Gastroesophageal sphincter (tissue), 3 donors: ENCODE measurements at regions not wholly inside any gene's neighbourhood (a gene's known extent, or its start where the extent isn't known, plus 50 kb on each side); places are given as distances from the start of the nearest gene placed in this dataset.

Experiments used
- EP300 ChIP-seq: sonication (generic); formaldehyde crosslinking; IDR thresholded peaks from one replicate; pipeline ENCODE4 v1.6.1; 2017; ENCODE audit warnings: antibody characterized with exemption, mild to moderate bottlenecking
- POLR2A ChIP-seq, 2 donors: fragments of 450-650 bp; IDR thresholded peaks; one replicate each; pipeline ENCODE4 v1.6.1; 2017; ENCODE audit warnings: antibody characterized with exemption in 2 of 2, mild to moderate bottlenecking in 2 of 2, moderate library complexity in 1 of 2
- TF ChIP-seq, protein P1 (sequence below), 4 experiments: fragments of 200-600 bp in 2 of 4; fragments of 450-650 bp in 2 of 4; sonication (generic) in 1 of 4; IDR thresholded peaks; one replicate each; pipeline ENCODE4 v1.5.1; 2017 to 2019; ENCODE audit warnings: antibody characterized with exemption in 4 of 4, mild to moderate bottlenecking in 2 of 4, moderate library complexity in 2 of 4

DNA sequence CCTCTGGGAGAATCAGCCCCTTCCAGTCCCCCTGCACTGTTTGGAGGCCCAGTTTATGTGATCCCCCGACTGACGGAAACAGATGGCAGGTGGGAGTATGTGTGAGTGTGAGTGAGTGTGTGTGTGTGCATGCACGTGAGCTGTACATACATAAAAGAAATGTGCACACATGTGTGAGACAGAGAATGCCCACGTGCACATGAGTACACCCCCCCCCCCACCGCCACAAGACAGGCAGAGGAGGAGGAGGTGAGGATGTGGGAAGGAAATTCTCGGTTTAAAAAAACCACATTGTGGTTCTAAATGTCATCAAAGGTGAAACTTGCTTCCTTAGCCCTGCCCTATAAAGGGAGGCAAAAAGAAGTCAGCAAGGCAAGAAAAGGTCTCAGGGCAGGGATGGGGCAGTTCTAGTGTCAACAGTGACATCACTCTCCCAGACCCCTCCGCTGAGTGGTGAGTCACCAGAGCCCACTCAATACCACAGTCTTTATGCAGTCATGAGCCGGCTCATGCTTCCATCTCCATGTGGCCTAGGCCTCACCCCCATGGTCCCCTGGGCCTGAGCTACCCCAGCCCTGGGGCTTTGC, 79.2 kb upstream of the HSPA9 start:
- TF ChIP-seq, protein P1, sequence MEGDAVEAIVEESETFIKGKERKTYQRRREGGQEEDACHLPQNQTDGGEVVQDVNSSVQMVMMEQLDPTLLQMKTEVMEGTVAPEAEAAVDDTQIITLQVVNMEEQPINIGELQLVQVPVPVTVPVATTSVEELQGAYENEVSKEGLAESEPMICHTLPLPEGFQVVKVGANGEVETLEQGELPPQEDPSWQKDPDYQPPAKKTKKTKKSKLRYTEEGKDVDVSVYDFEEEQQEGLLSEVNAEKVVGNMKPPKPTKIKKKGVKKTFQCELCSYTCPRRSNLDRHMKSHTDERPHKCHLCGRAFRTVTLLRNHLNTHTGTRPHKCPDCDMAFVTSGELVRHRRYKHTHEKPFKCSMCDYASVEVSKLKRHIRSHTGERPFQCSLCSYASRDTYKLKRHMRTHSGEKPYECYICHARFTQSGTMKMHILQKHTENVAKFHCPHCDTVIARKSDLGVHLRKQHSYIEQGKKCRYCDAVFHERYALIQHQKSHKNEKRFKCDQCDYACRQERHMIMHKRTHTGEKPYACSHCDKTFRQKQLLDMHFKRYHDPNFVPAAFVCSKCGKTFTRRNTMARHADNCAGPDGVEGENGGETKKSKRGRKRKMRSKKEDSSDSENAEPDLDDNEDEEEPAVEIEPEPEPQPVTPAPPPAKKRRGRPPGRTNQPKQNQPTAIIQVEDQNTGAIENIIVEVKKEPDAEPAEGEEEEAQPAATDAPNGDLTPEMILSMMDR (IDR thresholded peaks at IDR 0.05): no peak
- no peak for TF ChIP-seq EP300
- no peak for TF ChIP-seq POLR2A (IDR thresholded peaks at IDR 0.05)
